ENCODE measurements at regions not wholly inside any gene's neighbourhood (a gene's known extent, or its start where the extent isn't known, plus 50 kb on each side); places are given as distances from the start of the nearest gene placed in this dataset.
A peak's percentile ranks its signal among the peaks of the same experiment; 100 is the strongest.

GRCh38 chr6:164121527-164121926, 707.0 kb downstream of the QKI start:
- no peak for DNase-seq (ENCODE audit: low read depth)

GRCh38 chr6:164114651-164115050, 700.1 kb downstream of the QKI start:
- DNase-seq (ENCODE audit: low read depth): no peak

GRCh38 chr6:164114051-164114450, 699.5 kb downstream of the QKI start:
- DNase-seq (ENCODE audit: low read depth): no peak

- DNase-seq (ENCODE audit: low read depth): no peak
Observed at GRCh38 chr6:164113637-164114036, 699.1 kb downstream of the QKI start.

GRCh38 chr6:164109770-164110140, 695.2 kb downstream of the QKI start:
- peak; percentile 49 for DNase-seq (ENCODE audit: low read depth)

GRCh38 chr6:164108869-164109769, 694.6 kb downstream of the QKI start:
- peak; percentile 94 for DNase-seq (ENCODE audit: low read depth)

GRCh38 chr6:164108092-164108491, 693.6 kb downstream of the QKI start:
- DNase-seq (ENCODE audit: low read depth): no peak

- DNase-seq (ENCODE audit: low read depth): peak; percentile 29
Observed at GRCh38 chr6:164107297-164107995, 692.9 kb downstream of the QKI start.

GRCh38 chr6:164106345-164106769, 691.8 kb downstream of the QKI start:
- DNase-seq (ENCODE audit: low read depth): peak; percentile 21

- no peak for DNase-seq (ENCODE audit: low read depth)
Observed at GRCh38 chr6:164105705-164106104, 691.2 kb downstream of the QKI start.

GRCh38 chr6:164104432-164104831, 689.9 kb downstream of the QKI start:
- DNase-seq (ENCODE audit: low read depth): no peak

GRCh38 chr6:164102693-164103092, 688.2 kb downstream of the QKI start:
- no peak for DNase-seq (ENCODE audit: low read depth)

GRCh38 chr6:164101859-164102258, 687.3 kb downstream of the QKI start:
- no peak for DNase-seq (ENCODE audit: low read depth)

- DNase-seq (ENCODE audit: low read depth): no peak
Observed at GRCh38 chr6:164099269-164099865, 684.8 kb downstream of the QKI start.

- DNase-seq (ENCODE audit: low read depth): no peak
Observed at GRCh38 chr6:164098857-164099267, 684.3 kb downstream of the QKI start.

- DNase-seq (ENCODE audit: low read depth): peak; percentile 58
Observed at GRCh38 chr6:164097551-164098398, 683.3 kb downstream of the QKI start.

GRCh38 chr6:164097056-164097455, 682.5 kb downstream of the QKI start:
- no peak for DNase-seq (ENCODE audit: low read depth)

GRCh38 chr6:164095056-164095455, 680.5 kb downstream of the QKI start:
- no peak for DNase-seq (ENCODE audit: low read depth)

- DNase-seq (ENCODE audit: low read depth): no peak
Observed at GRCh38 chr6:164087870-164088269, 673.4 kb downstream of the QKI start.

- DNase-seq (ENCODE audit: low read depth): no peak
Observed at GRCh38 chr6:164087211-164087610, 672.7 kb downstream of the QKI start.

GRCh38 chr6:164086076-164086887, 671.8 kb downstream of the QKI start:
- DNase-seq (ENCODE audit: low read depth): no peak

Data from LHCN-M2 (cell line).